Adrenal gland (tissue), 9 donors: ENCODE measurements at regions not wholly inside any gene's neighbourhood (a gene's known extent, or its start where the extent isn't known, plus 50 kb on each side); places are given as distances from the start of the nearest gene placed in this dataset.
A peak's percentile ranks its signal among the peaks of the same experiment; 100 is the strongest.

Experiments used
- DNase-seq, 7 donors: peaks; one replicate each; pipeline ENCODE4 v3.0.0-alpha.2; 2019 to 2020
- H3K27ac ChIP-seq, 5 donors: fragments of 200-600 bp; sonication (generic) in 4 of 5; 1 replicate in 3 of 5; 2 replicates in 2 of 5; pipeline versions ENCODE4 v1.5.1 to v1.8.0; 2016 to 2020; ENCODE audit warnings: mild to moderate bottlenecking in 1 of 5
- H3K27me3 ChIP-seq: fragments of 200-600 bp; 2 replicates; pipeline ENCODE4 v1.8.0; 2021
- H3K36me3 ChIP-seq, 2 donors: fragments of 200-600 bp; replicated peaks in 1 of 2; 1 replicate in 1 of 2; 2 replicates in 1 of 2; pipeline versions ENCODE4 v1.5.1 to v1.8.0; 2018 to 2022
- H3K4me1 ChIP-seq, 2 donors: fragments of 200-600 bp; replicated peaks in 1 of 2; 1 replicate in 1 of 2; 2 replicates in 1 of 2; pipeline versions ENCODE4 v1.5.1 to v1.8.0; 2018 to 2021
- H3K4me3 ChIP-seq, 4 donors: fragments of 200-600 bp; sonication (generic) in 3 of 4; one replicate each; pipeline ENCODE4 v1.5.1; 2016 to 2018
- H3K9me3 ChIP-seq, 3 donors: fragments of 200-600 bp; sonication (generic) in 1 of 3; replicated peaks in 1 of 3; 1 replicate in 2 of 3; 2 replicates in 1 of 3; pipeline versions ENCODE4 v1.5.1 to v1.8.0; 2016 to 2021
- CTCF ChIP-seq, 6 experiments: fragments of 450-650 bp in 4 of 6; fragments of 200-600 bp in 2 of 6; sonication (generic) in 1 of 6; IDR thresholded peaks; 1 replicate in 5 of 6; 2 replicates in 1 of 6; pipeline versions ENCODE4 v1.5.1 to v1.8.0; 2016 to 2021; ENCODE audit warnings: antibody characterized with exemption in 6 of 6, mild to moderate bottlenecking in 2 of 6, moderate library complexity in 1 of 6
- POLR2A ChIP-seq, 2 donors: fragments of 450-650 bp; IDR thresholded peaks; one replicate each; pipeline ENCODE4 v1.6.1; 2017; ENCODE audit warnings: antibody characterized with exemption in 2 of 2, mild to moderate bottlenecking in 2 of 2, moderate library complexity in 1 of 2
- WGBS, 4 donors: extraction: QIAGEN DNeasy Blood & Tissue Kit in 2 of 4; methylation state at CpG; one replicate each; pipeline versions ENCODE4 v1.1.5 to v1.1.7; 2013 to 2017; 5-methylcytosine and 5-hydroxymethylcytosine counted together
- intact Hi-C, 2 donors: fragments of 100-400 bp; cut with DNase I; formaldehyde crosslinking; loops; one replicate each; pipeline versions ENCODE4 v1.14.1 to v1.15.0; 2022 to 2023
- donor health status: healthy with polysubstance abuse.
- donor health status: Bipolar disorder and iron deficiency.
- donor health status: DM: yes; HTN: yes; CAD: no.
- donor health status: DM: no; HTN: no; CAD: no.
- donor health status: DM: no; HTN: no; CAD: no.

- H3K4me3 ChIP-seq, result no peak overlapping the region
- H3K4me1 ChIP-seq, result no peaks in the 10 kb centered on the region
- H3K27me3 ChIP-seq, result no peaks in the 10 kb centered on the region
- H3K36me3 ChIP-seq, result no peaks in the 10 kb centered on the region
- intact Hi-C loops, result no loop called here
- TF ChIP-seq POLR2A (IDR thresholded peaks at IDR 0.05), result no peak
- TF ChIP-seq CTCF (IDR thresholded peaks at IDR 0.05), result no peak
- H3K27ac ChIP-seq, result no peak overlapping the region
- peak in 3 of 7 donors; percentile 2 to 28 (median 5) for DNase-seq
- 62 to 68% (median 67%) methylated on average over 7 of the region's 7 CpGs for WGBS, 4 donors
- H3K9me3 ChIP-seq, result no peaks in the 10 kb centered on the region
Observed at GRCh38 chr3:13708301-13708700, 159.4 kb downstream of the FBLN2 start.

- intact Hi-C loops, result no loop called here
Observed at GRCh38 chr3:13707456-13707855, 158.5 kb downstream of the FBLN2 start.

GRCh38 chr3:13706886-13707285 is 158.0 kb downstream of the FBLN2 start:
- no peaks in the 10 kb centered on the region for H3K9me3 ChIP-seq
- WGBS, 4 donors, result 60 to 79% (median 75%) methylated on average over 3 to 4 of the region's 4 CpGs

More at GRCh38 chr3:13707456-13707855, 158.5 kb downstream of the FBLN2 start:
- no peak overlapping the region for H3K4me3 ChIP-seq
- DNase-seq, result peak in 2 of 7 donors; percentile 2 to 21
- H3K27me3 ChIP-seq, result no peaks in the 10 kb centered on the region
- H3K4me1 ChIP-seq, result no peaks in the 10 kb centered on the region
- H3K27ac ChIP-seq, result no peak overlapping the region
- WGBS, 4 donors, result 74 to 93% (median 84%) methylated on average over 5 of the region's 5 CpGs
- H3K9me3 ChIP-seq, result no peaks in the 10 kb centered on the region
- TF ChIP-seq CTCF (IDR thresholded peaks at IDR 0.05) (no peak), POLR2A (IDR thresholded peaks at IDR 0.05) (no peak)
- H3K36me3 ChIP-seq, result no peaks in the 10 kb centered on the region

GRCh38 chr3:13706451-13706850 is 157.5 kb downstream of the FBLN2 start:
- Histone ChIP-seq H3K36me3 (no peaks in the 10 kb centered on the region), H3K9me3 (no peaks in the 10 kb centered on the region), H3K4me3 (no peak overlapping the region), H3K4me1 (no peaks in the 10 kb centered on the region), H3K27ac (no peak overlapping the region), H3K27me3 (no peaks in the 10 kb centered on the region)
- peak in 2 of 7 donors; percentile 2 to 20 for DNase-seq
- TF ChIP-seq CTCF (IDR thresholded peaks at IDR 0.05), result no peak
- no peak for TF ChIP-seq POLR2A (IDR thresholded peaks at IDR 0.05)
- WGBS, 4 donors, result 74 to 82% (median 79%) methylated on average over 2 of the region's 2 CpGs
- intact Hi-C loops, result no loop called here

More at GRCh38 chr3:13706886-13707285, 158.0 kb downstream of the FBLN2 start:
- no peak overlapping the region for H3K4me3 ChIP-seq
- no peaks in the 10 kb centered on the region for H3K4me1 ChIP-seq
- intact Hi-C loops, result no loop called here
- H3K27ac ChIP-seq, result no peak overlapping the region
- TF ChIP-seq CTCF (IDR thresholded peaks at IDR 0.05), result no peak
- TF ChIP-seq POLR2A (IDR thresholded peaks at IDR 0.05), result no peak
- no peaks in the 10 kb centered on the region for H3K27me3 ChIP-seq
- H3K36me3 ChIP-seq, result no peaks in the 10 kb centered on the region
- DNase-seq, result peak in 2 of 7 donors; percentile 2 to 5
